Left ventricle myocardium superior (tissue), 1 donor: ENCODE measurements at regions not wholly inside any gene's neighbourhood (a gene's known extent, or its start where the extent isn't known, plus 50 kb on each side); places are given as distances from the start of the nearest gene placed in this dataset.
"Not testable (repeated sequence)": the region's sequence is repeated elsewhere in the genome, so short reads cannot be mapped to it uniquely, and the experiment has no call there.

Experiments
- ATAC-seq: fragments of 200-7000 bp; cut with Tn5 transposase; one replicate; pipeline ENCODE4 v1.9.1; 2020; ENCODE audit warnings: mild to moderate bottlenecking, moderate library complexity
- DNase-seq: peaks from one replicate; pipeline ENCODE4 v3.0.0-alpha.2; 2020
- intact Hi-C: fragments of 100-400 bp; cut with micrococcal nuclease; formaldehyde crosslinking; loops from one replicate; pipeline ENCODE4 v1.11.0; 2022
- donor health status: DM: no; HTN: yes; CAD: no; lungs with severe emphysema.

DNA sequence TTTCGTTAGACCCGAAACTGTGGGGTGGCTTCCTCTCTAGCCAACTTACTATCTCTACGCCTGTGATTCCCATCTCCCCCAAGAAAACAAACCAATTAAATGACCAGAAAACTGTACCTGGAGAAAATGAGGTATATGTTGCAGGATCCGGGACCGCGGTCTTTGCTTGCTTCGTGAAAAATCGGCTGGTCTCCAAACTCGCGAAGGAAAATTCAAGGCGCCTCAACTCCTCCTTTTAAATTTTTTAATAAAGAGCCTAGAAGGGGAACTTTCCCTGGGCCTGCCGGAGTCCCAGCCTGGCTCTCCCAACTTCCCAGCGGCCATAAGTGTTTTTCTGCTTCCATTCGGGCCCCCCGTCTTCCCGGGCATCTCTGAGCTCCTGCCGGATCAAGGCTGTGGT, 463.7 kb upstream of the ZNG1F start:
- DNase-seq, ATAC-seq, intact Hi-C loops: not testable (repeated sequence)

DNA sequence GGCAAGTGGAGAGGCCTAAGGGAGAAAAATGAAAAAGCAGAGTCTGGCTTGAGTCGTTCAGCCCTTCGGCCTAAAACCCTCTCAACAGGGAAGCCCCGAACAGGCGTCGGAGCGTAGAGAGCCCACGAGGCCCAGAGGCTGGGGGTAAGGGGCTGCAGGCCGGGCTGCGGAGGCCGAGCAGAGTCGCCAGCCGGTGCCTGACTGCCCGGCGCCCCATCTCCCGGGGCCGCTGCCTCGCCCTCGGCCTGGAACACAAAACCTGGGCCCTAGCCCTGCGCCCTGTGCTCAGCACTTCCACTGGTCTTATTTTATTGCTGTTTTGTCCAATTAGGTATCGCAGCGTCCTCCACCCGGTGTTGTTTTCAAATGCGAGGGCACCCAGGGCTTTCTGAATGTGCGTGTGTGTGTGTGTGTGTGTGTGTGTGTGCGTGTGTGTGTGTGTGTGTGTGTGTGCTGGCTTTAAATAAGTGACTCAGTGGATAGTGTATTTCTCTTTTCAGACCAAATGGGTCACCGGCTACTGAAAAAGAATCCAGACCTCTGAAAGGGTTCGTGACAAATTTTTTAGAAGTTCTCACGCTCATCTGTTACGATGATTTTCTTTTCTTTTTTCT, 463.1 kb upstream of the ZNG1F start:
- ATAC-seq, DNase-seq, intact Hi-C loops: not testable (repeated sequence)

DNA sequence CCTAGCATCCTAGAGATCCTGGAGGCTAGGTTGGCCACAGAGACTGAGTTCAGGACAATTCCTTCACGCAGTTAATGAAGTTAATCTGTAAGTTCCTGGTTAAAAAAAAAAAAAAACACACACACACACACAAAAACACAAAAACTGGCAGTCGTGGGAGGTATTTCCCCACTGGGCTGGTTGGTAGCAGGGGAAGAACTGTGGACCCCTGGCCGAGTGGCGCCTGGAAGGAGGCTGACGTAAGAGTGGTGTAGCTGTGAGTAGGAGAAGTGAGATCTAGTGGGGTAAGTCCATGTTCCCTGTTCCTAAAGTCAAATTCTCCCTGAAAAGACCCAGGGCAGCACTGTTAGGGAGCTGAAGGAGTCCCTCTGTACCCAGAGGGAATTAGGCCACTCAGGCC, 461.0 kb upstream of the ZNG1F start:
- intact Hi-C loops, DNase-seq: not testable (repeated sequence)

DNA sequence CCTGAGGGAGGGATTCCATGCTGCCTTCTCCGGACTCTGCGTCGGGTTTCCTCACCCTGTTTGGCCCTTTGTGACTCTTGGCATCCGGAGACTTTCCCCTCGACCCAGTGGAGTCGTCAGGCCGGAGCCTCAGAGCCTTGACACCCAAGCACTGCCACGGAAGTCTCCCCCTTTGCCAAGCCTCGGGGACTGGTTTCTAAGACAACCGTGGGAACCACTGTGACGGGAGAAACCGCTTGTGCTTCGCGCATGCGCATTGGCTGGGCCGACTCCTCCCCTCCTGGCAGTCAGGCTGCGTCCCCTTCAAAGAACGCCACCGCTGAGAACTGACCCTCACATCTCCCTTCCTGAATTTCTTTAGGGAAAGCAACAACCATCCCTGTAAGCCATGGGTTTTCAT, 459.4 kb upstream of the ZNG1F start:
- ATAC-seq, DNase-seq, intact Hi-C loops: not testable (repeated sequence)

More for the DNA sequence above, 461.0 kb upstream of the ZNG1F start:
- ATAC-seq: not testable (repeated sequence)

DNA sequence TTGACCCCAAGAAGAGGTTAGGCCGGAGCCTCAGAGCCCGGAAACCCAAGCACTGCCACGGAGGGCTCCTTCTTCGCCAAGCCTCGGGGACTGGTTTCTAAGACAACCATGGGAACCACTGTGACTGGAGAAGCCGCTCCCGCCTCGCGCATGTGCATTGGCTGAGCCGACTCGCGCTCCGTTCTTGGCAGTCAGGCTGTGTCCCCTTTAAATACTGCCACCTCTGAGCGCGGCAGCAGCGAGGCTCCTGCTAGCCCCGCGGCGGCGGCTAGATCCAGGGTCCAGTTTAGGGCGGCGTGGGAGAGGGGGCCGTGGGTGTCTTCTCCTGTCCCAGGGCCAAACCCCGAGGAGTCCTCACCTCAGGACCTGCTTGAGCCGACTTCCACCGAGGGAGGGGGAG, 457.1 kb upstream of the ZNG1F start:
- DNase-seq, ATAC-seq, intact Hi-C loops: not testable (repeated sequence)

DNA sequence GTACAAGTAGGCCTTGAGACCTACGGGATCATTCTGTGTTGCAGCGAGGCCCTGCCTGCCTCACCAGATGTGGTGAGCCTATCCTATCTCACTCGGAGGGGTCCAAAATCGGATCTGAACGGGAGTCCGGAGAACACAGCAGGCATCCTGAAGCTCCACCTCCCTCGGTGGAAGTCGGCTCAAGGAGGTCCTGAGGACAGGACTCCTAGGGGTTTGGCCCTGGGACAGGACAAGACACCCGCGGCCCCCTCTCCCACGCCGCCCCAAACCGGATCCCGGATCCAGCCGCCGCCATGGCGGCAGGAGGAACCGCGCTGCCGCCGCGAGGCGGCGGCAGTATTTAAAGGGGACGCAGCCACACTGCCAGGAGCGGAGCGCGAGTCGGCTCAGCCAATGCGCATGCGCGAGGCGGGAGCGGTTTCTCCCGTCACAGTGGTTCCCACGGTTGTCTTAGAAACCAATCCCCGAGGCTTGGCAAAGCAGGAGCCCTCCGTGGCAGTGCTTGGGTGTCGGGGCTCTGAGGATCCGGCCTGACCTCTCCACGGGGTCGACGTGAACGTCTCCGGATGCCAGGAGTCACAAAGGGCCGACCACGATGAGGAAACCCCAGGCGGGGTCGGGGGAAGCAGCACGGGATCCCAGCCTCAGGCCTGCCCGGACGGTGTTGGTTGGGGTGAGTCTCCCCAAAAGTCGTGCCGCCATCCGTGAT, 454.6 kb upstream of the ZNG1F start:
- DNase-seq: peak; percentile 88
- intact Hi-C loops: not testable (repeated sequence)
- peak; percentile 100 for ATAC-seq

DNA sequence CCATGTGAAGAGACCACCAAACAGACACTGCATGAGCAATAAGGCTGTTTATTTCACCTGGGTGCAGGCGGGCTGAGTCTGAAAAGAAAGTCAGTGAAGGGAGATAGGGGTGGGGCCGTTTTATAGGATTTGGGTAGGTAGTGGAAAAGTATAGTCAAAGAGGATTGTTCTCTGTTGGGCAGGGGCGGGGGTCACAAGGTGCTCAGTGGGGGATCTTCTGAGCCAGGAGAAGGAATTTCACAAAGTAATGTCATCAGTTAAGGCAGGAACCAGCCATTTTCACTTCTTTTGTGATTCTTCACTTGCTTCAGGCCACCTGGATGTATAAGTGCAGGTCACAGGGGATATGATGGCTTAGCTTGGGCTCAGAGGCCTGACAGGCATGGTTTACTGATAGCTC, 444.6 kb upstream of the ZNG1F start:
- ATAC-seq, DNase-seq, intact Hi-C loops: not testable (repeated sequence)

DNA sequence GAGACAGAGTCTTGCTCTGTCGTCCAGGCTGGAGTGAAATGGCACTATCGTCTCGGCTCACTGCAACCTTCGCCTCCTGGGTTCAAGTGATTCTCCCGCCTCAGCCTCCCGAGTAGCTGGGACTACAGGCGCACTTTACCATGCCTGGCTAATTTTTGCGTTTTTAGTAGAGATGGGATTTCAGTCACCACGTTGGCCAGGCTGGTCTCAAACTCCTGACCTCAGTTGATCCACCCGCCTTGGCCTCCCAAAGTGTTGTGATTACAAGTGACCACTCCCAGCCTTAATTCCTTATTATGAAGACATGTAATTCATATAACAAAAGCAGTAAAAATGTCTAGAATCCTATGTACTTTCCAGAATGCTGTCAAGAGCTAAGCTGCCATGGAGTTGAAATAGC, 434.5 kb upstream of the ZNG1F start:
- DNase-seq, ATAC-seq, intact Hi-C loops: not testable (repeated sequence)

DNA sequence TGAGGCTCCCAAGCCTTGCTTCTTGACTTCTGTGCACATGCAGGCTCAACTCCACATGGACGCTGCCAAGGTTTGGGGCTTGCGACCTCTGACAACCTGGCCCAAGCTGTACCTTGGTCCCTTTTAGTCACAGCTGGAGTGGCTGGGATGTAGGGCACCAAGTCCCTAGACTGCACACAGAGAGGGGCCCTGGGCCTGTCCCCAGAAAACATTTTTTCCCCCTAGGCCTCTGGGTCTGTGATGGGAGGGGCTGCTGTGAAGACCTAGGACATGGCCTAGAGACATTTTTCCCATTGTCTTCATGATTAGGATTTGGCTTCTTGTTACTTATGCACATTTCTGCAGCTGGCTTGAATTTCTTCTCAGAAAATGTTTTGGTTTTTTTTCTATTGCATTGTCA, 430.1 kb upstream of the ZNG1F start:
- DNase-seq, intact Hi-C loops, ATAC-seq: not testable (repeated sequence)

DNA sequence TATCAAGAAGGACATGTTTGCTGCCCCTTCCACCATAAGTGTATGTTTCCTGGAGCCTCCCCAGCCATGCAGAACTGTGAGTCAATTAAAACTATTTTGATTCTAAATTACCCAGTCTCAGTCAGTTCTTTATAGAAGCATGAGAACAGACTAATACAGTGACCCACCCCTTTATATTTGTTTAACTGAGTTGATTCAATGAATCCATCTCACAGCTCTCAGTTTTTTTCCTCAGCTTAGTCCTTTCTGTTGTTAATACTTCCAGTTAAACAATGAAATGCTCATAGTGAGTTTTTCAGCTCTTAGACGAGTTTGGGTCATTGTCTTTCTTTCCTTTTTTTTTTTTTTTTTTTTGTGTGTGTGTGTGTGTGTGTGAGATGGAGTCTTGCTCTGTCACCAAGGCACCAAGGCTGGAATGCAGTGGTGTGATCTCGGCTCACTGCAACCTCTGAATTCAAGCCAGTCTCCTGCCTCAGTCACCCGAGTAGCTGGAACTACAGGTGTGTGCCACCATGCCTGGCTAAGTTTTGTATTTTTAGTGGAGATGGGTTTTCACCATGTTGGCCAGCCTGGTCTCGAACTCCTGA, 417.9 kb upstream of the ZNG1F start:
- intact Hi-C loops, ATAC-seq: not testable (repeated sequence)

DNA sequence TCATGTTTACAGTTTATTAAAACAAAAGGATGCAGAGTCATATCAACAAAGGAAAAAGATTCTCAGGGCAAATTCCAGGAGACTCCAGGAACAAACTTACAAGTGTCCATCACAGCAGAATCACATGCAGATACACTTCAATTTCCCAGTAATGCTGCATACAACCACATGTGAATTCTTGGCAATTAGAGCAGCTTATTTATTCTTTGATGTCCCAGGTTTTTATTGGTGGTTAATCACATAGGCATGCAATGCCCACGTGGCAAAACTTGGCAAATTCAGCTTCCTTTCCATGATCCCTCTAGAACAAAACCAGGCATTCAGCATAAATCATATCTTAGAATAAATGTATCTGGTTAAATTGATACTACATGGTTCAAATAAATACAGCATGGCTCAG, 376.5 kb upstream of the ZNG1F start:
- intact Hi-C loops, DNase-seq, ATAC-seq: not testable (repeated sequence)

More for the DNA sequence above, 417.9 kb upstream of the ZNG1F start:
- DNase-seq: not testable (repeated sequence)
